ENCODE measurements at regions not wholly inside any gene's neighbourhood (a gene's known extent, or its start where the extent isn't known, plus 50 kb on each side); places are given as distances from the start of the nearest gene placed in this dataset.

- no peak for TF ChIP-seq CTCF (IDR thresholded peaks at IDR 0.05)
- TF ChIP-seq POLR2A (IDR thresholded peaks at IDR 0.05): no peak
Observed at GRCh38 chr2:223418131-223418530, 184.0 kb downstream of the SCG2 start.
